Left lung (tissue), 4 donors: ENCODE measurements at regions not wholly inside any gene's neighbourhood (a gene's known extent, or its start where the extent isn't known, plus 50 kb on each side); places are given as distances from the start of the nearest gene placed in this dataset.
A peak's percentile ranks its signal among the peaks of the same experiment; 100 is the strongest.

ENCODE experiments used
- ATAC-seq: fragments of 200-7000 bp; cut with Tn5 transposase; one replicate; pipeline ENCODE4 v1.9.1; 2020; ENCODE audit warnings: moderate library complexity
- DNase-seq, 4 donors: peaks; one replicate each; pipeline ENCODE4 v3.0.0-alpha.2; 2013 to 2020
- H3K27ac ChIP-seq, 2 donors: fragments of 200-600 bp; sonication (generic) in 1 of 2; one replicate each; pipeline versions ENCODE4 v1.5.0 to v1.8.0; 2020 to 2021
- H3K27me3 ChIP-seq, 2 donors: fragments of 200-600 bp; sonication (generic) in 1 of 2; one replicate each; pipeline versions ENCODE4 v1.5.0 to v1.8.0; 2020 to 2021
- H3K36me3 ChIP-seq, 2 donors: fragments of 200-600 bp; sonication (generic) in 1 of 2; one replicate each; pipeline versions ENCODE4 v1.5.0 to v1.8.0; 2020 to 2021
- H3K4me1 ChIP-seq, 2 donors: fragments of 200-600 bp; one replicate each; pipeline ENCODE4 v1.8.0; 2021
- H3K4me3 ChIP-seq, 2 donors: fragments of 200-600 bp; sonication (generic) in 1 of 2; one replicate each; pipeline versions ENCODE4 v1.5.0 to v1.8.0; 2020 to 2021; ENCODE audit warnings: mild to moderate bottlenecking in 1 of 2
- H3K9me3 ChIP-seq, 2 donors: fragments of 200-600 bp; sonication (generic) in 1 of 2; one replicate each; pipeline versions ENCODE4 v1.5.0 to v1.8.0; 2020 to 2021
- intact Hi-C, 2 donors: fragments of 100-400 bp; cut with DNase I; formaldehyde crosslinking; loops; one replicate each; pipeline versions ENCODE4 v1.11.2 to v1.14.2; 2022
- TF ChIP-seq, protein P1 (sequence below), 2 donors: fragments of 200-600 bp; sonication (generic) in 1 of 2; IDR thresholded peaks; one replicate each; pipeline versions ENCODE4 v1.5.0 to v1.8.0; 2021; ENCODE audit warnings: antibody characterized with exemption in 2 of 2
- donor health status: DM: no; HTN: yes; CAD: no.
- donor health status: DM: no; HTN: no; CAD: no.

DNA sequence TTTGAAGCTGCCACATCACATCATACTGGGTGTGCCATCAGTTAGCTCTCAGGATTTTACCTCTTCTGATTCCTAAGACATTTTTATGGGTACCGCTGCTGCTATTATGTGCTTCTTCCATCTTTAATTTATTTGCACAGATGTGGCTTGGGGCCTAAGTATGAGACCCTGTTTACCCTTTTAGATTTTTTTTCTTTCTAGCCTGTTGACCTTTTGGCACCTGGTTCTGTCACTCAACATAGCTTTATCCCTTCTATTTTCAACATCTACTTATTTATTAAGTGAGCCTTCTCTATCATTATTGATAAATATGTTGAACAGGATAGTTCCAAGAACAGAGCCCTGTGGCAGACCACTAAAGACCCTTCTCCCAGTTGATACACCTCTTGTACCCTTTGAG lies 57.0 kb downstream of the TET3 start:
- intact Hi-C loops: no loop called here
- H3K36me3 ChIP-seq: peaks cover 0 to 7% of the 10 kb centered on the region in 2 donors
- ATAC-seq (no peak), DNase-seq (no peak)
- H3K4me1 ChIP-seq: peaks cover 12 to 58% of the 10 kb centered on the region in 2 donors
- TF ChIP-seq, protein P1, sequence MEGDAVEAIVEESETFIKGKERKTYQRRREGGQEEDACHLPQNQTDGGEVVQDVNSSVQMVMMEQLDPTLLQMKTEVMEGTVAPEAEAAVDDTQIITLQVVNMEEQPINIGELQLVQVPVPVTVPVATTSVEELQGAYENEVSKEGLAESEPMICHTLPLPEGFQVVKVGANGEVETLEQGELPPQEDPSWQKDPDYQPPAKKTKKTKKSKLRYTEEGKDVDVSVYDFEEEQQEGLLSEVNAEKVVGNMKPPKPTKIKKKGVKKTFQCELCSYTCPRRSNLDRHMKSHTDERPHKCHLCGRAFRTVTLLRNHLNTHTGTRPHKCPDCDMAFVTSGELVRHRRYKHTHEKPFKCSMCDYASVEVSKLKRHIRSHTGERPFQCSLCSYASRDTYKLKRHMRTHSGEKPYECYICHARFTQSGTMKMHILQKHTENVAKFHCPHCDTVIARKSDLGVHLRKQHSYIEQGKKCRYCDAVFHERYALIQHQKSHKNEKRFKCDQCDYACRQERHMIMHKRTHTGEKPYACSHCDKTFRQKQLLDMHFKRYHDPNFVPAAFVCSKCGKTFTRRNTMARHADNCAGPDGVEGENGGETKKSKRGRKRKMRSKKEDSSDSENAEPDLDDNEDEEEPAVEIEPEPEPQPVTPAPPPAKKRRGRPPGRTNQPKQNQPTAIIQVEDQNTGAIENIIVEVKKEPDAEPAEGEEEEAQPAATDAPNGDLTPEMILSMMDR (IDR thresholded peaks at IDR 0.05): no peak
- H3K9me3 ChIP-seq: no peaks in the 10 kb centered on the region
- no peak overlapping the region for H3K27ac ChIP-seq
- no peaks in the 10 kb centered on the region for H3K27me3 ChIP-seq
- no peak overlapping the region for H3K4me3 ChIP-seq

DNA sequence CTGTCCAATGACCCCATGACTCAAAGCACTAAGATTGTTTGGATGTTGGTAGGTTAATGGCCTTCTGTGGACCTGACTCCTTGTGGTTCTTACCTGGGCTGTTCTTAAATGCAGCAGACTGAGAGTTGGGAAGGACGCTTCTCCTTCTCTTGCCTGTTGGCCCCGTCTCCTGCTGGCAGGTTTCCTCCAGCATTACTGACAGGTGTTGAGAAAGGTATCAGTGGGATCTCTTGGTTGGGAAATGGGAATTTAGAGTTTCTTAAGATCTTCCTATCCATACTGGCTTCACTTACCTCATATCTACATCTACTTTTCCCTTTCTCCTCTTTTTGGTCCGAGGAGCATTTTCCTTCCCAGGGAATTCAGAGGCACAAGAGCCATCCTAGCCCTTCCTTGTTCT lies 57.9 kb downstream of the TET3 start:
- no peak overlapping the region for H3K4me3 ChIP-seq
- peaks cover 4 to 49% of the 10 kb centered on the region in 2 donors for H3K4me1 ChIP-seq
- ATAC-seq (no peak), DNase-seq (no peak)
- no peaks in the 10 kb centered on the region for H3K9me3 ChIP-seq
- H3K36me3 ChIP-seq: peaks cover 0 to 16% of the 10 kb centered on the region in 2 donors
- H3K27ac ChIP-seq: no peak overlapping the region
- TF ChIP-seq, protein P1 (IDR thresholded peaks at IDR 0.05): no peak
- intact Hi-C loops: no loop called here
- no peaks in the 10 kb centered on the region for H3K27me3 ChIP-seq

DNA sequence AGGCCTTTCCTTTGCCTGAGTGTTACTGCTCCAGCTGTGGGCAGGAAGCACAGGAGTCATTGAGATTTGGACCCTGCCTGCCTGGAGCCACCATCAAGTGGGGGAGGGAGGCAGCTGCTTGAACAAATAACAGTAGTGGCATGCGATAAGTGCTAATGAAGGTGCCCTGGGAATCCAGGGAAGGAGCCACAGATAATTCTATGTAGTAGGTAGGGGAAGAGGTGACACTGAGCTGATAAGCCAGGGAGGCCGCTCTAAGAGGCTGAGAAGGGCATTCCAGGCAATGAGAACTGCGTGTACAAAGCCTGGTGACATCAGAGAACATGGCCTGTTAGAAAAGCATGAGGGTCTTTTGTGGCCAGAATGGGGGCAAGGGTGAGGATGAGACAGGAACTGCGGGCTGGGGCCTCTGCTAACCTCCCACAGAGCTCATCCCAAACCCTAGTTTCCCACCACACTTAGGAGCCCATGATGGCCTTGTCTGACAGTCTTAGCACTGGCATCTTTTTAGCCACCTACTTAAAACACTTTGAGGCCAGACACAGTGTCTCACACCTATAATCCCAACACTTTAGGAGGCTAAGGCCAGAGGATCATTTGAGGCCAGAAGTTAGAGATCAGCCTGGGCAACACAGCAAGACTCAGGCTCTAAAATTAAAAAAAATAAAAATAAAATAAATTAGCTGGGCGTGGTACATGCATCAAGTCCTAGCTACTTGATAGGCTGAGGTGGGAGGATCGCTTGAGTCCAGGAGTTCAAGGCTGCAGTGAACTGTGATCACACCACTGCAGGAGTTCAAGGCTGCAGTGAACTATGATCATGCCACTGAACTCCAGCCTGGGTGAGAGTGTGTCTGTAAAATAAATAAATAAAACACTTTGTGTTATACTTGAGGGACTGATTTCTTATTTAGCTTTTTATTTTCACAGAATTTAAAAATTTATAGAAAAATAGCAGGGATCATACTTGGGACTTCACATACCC lies 58.9 kb downstream of the TET3 start:
- ATAC-seq (peak; percentile 18), DNase-seq (no peak)
- Histone ChIP-seq H3K4me3 (no peak overlapping the region), H3K9me3 (no peaks in the 10 kb centered on the region), H3K27ac (no peak overlapping the region), H3K4me1 (peaks cover 0 to 39% of the 10 kb centered on the region in 2 donors), H3K27me3 (no peaks in the 10 kb centered on the region), H3K36me3 (peaks cover 0 to 26% of the 10 kb centered on the region in 2 donors)
- TF ChIP-seq, protein P1 (IDR thresholded peaks at IDR 0.05): no peak
- intact Hi-C loops: no loop called here

DNA sequence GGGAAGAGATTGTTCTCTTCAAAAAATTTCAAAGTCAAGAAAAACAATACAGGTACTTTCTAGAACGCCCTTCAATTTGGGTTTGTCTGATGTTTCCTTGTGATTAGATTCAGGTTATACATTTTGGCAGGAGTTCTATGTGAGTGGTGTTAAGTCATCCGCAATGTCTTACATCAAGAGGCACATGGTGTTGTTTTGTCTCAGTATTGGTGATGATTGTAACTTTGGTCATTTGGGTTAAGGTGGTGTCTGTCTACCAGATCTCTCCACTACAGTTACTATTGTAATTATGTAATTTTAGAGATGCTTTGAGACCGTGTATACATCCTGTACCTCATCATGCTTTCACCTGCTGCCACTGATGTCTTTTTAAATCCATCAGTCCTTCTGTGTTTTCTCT lies 60.3 kb downstream of the TET3 start:
- TF ChIP-seq, protein P1 (IDR thresholded peaks at IDR 0.05): no peak
- no peaks in the 10 kb centered on the region for H3K27me3 ChIP-seq
- no peak overlapping the region for H3K4me3 ChIP-seq
- H3K9me3 ChIP-seq: no peaks in the 10 kb centered on the region
- H3K36me3 ChIP-seq: peaks cover 0 to 37% of the 10 kb centered on the region in 2 donors
- ATAC-seq (no peak), DNase-seq (no peak)
- no peak overlapping the region for H3K27ac ChIP-seq
- peaks cover 0 to 27% of the 10 kb centered on the region in 2 donors for H3K4me1 ChIP-seq
- intact Hi-C loops: no loop called here

DNA sequence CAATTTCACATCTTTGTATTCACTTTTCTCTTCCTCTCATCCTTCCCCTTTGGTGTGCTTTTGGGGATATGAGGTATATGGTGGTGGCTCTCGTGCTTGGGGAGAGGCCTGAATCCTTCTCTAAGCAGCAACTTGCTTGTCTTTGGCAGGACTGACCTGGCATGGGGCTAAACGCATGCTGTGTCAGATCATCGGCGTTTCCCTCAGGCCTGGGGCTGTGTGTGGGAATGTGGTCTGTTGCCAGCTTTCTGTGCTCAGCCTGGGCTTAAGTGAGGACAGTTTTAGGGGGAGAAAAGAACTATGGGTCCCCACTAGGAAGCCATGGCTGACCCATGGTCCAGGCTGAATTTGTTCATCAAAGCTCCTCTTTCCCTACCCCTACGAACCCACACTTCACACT lies 60.7 kb downstream of the TET3 start:
- Histone ChIP-seq H3K4me3 (no peak overlapping the region), H3K36me3 (peaks cover 0 to 37% of the 10 kb centered on the region in 2 donors), H3K27ac (no peak overlapping the region), H3K9me3 (no peaks in the 10 kb centered on the region), H3K27me3 (no peaks in the 10 kb centered on the region), H3K4me1 (peaks cover 0 to 22% of the 10 kb centered on the region in 2 donors)
- TF ChIP-seq, protein P1 (IDR thresholded peaks at IDR 0.05): no peak
- intact Hi-C loops: no loop called here
- peak in 1 of 4 donors; percentile 48 for DNase-seq
- ATAC-seq: no peak
